HL-60 (cell line): ENCODE measurements at regions not wholly inside any gene's neighbourhood (a gene's known extent, or its start where the extent isn't known, plus 50 kb on each side); places are given as distances from the start of the nearest gene placed in this dataset.
A peak's percentile ranks its signal among the peaks of the same experiment; 100 is the strongest.
"Not testable (repeated sequence)": the region's sequence is repeated elsewhere in the genome, so short reads cannot be mapped to it uniquely, and the experiment has no call there.

Source experiments
- DNase-seq, 2 experiments: peaks; one replicate each; pipeline ENCODE4 v3.0.0-alpha.2; 2010 to 2020; ENCODE audit warnings: low read depth in 1 of 2, low spot score in 1 of 2
- H3K27ac ChIP-seq: fragments of 250-450 bp; sonication (Bioruptor Pico); replicated peaks from 2 replicates; pipeline ENCODE4 v1.5.1; 2020; ENCODE audit warnings: mild to moderate bottlenecking, moderate library complexity
- H3K27me3 ChIP-seq: fragments of 250-450 bp; sonication (Bioruptor Pico); 2 replicates; pipeline ENCODE4 v1.5.1; 2021; ENCODE audit warnings: mild to moderate bottlenecking, moderate library complexity; ENCODE audit not compliant: insufficient read depth, poor library complexity, severe bottlenecking
- H3K4me3 ChIP-seq: replicated peaks from 2 replicates; pipeline ENCODE4 v1.5.1; 2011; ENCODE audit warnings: mild to moderate bottlenecking, control low read depth, low read length; ENCODE audit not compliant: insufficient read depth
- GABPA ChIP-seq: IDR thresholded peaks from 2 replicates; pipeline ENCODE4 v1.6.1; 2012; ENCODE audit warnings: low read depth
- POLR2AphosphoS5 ChIP-seq: IDR thresholded peaks from 2 replicates; pipeline ENCODE4 v1.6.1; 2012; ENCODE audit warnings: low read depth
- REST ChIP-seq: IDR thresholded peaks from 2 replicates; pipeline ENCODE4 v1.6.1; 2012; ENCODE audit warnings: low read depth; ENCODE audit not compliant: insufficient replicate concordance
- SPI1 ChIP-seq: IDR thresholded peaks from 2 replicates; pipeline ENCODE4 v1.6.1; 2012; ENCODE audit warnings: low read depth, mild to moderate bottlenecking, borderline replicate concordance
- TF ChIP-seq, protein P1 (sequence below): IDR thresholded peaks from one replicate; pipeline ENCODE4 v1.5.1; 2011; ENCODE audit warnings: low read length, control low read depth, inconsistent platforms; ENCODE audit not compliant: insufficient read depth

- Histone ChIP-seq H3K4me3 (0 out of 2 replicates have a peak overlapping the region, but pooled peaks have one; percentile 45), H3K27ac (peak overlapping the region; percentile 89), H3K27me3 (no peaks in the 10 kb centered on the region)
- DNase-seq, result no peak
- no peak for TF ChIP-seq POLR2AphosphoS5
- TF ChIP-seq, protein P1, sequence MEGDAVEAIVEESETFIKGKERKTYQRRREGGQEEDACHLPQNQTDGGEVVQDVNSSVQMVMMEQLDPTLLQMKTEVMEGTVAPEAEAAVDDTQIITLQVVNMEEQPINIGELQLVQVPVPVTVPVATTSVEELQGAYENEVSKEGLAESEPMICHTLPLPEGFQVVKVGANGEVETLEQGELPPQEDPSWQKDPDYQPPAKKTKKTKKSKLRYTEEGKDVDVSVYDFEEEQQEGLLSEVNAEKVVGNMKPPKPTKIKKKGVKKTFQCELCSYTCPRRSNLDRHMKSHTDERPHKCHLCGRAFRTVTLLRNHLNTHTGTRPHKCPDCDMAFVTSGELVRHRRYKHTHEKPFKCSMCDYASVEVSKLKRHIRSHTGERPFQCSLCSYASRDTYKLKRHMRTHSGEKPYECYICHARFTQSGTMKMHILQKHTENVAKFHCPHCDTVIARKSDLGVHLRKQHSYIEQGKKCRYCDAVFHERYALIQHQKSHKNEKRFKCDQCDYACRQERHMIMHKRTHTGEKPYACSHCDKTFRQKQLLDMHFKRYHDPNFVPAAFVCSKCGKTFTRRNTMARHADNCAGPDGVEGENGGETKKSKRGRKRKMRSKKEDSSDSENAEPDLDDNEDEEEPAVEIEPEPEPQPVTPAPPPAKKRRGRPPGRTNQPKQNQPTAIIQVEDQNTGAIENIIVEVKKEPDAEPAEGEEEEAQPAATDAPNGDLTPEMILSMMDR, result no peak
- TF ChIP-seq GABPA, result no peak
- TF ChIP-seq SPI1, result no peak
- TF ChIP-seq REST, result no peak
These were observed 82.6 kb downstream of the OR2B2 start for GRCh38 chr6:27829453-27830211.

GRCh38 chr6:27827477-27827876 lies 84.7 kb downstream of the OR2B2 start:
- not testable (repeated sequence) for H3K4me3 ChIP-seq, H3K27ac ChIP-seq

DNA sequence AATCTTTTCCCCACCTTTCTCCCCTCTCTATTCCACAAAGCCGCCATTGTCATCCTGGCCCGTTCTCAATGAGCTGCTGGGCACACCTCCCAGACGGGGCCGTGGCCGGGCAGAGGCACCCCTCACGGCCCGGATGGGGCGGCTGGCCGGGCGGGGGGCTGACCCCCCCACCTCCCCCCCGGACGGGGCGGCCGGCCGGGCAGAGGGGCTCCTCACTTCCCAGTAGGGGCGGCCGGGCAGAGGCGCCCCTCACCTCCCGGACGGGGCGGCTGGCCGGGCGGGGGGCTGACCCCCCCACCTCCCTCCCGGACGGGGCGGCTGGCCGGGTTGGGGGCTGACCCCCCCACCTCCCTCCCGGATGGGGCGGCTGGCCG lies 85.6 kb downstream of the OR2B2 start:
- H3K27ac ChIP-seq, H3K4me3 ChIP-seq, DNase-seq, H3K27me3 ChIP-seq: not testable (repeated sequence)

More at GRCh38 chr6:27827477-27827876, 84.7 kb downstream of the OR2B2 start:
- DNase-seq, H3K27me3 ChIP-seq: not testable (repeated sequence)

DNA sequence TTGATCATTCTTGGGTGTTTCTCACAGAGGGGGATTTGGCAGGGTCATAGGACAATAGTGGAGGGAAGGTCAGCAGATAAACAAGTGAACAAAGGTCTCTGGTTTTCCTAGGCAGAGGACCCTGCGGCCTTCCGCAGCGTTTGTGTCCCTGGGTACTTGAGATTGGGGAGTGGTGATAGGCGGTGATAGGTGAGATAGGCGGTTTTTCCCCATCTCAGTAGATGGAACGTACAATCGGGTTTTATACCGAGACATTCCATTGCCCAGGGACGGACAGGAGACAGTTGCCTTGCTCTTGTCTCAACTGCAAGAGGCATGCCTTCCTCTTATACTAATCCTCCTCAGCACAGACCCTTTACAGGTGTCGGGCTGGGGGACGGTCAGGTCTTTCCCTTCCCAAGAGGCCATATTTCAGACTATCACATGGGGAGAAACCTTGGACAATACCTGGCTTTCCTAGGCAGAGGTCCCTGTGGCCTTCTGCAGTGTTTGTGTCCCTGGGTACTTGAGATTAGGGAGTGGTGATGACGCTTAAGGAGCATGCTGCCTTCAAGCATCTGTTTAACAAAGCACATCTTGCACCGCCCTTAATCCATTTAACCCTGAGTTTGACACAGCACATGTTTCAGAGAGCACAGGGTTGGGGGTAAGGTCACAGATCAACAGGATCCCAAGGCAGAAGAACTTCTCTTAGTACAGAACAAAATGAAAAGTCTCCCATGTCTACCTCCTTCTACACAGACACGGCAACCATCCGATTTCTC lies 86.2 kb downstream of the OR2B2 start:
- H3K27me3 ChIP-seq, H3K4me3 ChIP-seq: not testable (repeated sequence)
- H3K27ac ChIP-seq, result peak overlapping the region; percentile 96; the same call in 1 of the 2 replicates

DNA sequence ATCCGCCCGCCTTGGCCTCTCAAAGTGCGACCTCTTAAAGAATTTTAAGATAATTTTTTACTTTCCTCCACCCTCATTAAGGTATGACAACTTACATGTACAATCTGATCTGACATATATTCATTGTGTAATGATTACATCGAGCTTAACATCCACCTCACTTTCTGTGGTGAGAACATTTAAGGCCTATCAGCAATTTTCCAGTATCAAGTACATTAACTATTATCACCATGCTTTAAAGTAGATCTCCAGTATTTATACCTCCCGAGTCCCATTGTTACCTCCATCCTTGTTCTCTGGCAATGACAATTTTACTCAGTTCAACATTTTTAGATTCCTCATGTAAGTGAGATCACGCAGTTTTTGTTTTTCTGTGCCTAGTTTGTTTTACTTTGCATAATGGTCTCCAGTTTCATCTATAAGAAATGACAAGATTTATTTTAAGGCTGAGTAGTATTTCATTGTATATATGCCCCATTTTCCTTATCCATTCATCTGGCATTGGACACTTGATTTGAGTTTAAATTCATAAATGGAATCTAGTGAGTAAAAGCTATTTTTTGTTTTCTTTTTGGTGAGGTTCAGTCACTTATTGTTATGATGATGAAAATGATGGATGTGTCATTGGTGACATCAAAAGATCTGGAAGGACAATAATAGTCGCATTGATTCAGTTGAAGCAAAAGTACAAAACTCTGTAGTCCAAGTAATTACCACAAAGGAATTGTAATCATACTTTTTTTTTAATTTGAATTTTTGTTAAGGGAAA lies 87.0 kb downstream of the OR2B2 start:
- Histone ChIP-seq H3K27ac (peak overlapping the region; percentile 96), H3K27me3 (no peaks in the 10 kb centered on the region), H3K4me3 (peak overlapping the region; percentile 40)
- no peak for TF ChIP-seq POLR2AphosphoS5
- TF ChIP-seq, protein P1, result no peak
- TF ChIP-seq REST, result no peak
- no peak for TF ChIP-seq SPI1
- TF ChIP-seq GABPA, result no peak
- no peak for DNase-seq

More for the DNA sequence above, 86.2 kb downstream of the OR2B2 start:
- not testable (repeated sequence) for DNase-seq
